HG03520 (cell line): ENCODE measurements at regions not wholly inside any gene's neighbourhood (a gene's known extent, or its start where the extent isn't known, plus 50 kb on each side); places are given as distances from the start of the nearest gene placed in this dataset.
"Not testable (repeated sequence)": the region's sequence is repeated elsewhere in the genome, so short reads cannot be mapped to it uniquely, and the experiment has no call there.

Experiments used
- ATAC-seq: cut with Tn5 transposase; IDR thresholded peaks from one replicate; pipeline ENCODE4 v1.9.1; 2021; ENCODE audit warnings: mild to moderate bottlenecking, moderate library complexity; ENCODE audit not compliant: unreplicated experiment

DNA sequence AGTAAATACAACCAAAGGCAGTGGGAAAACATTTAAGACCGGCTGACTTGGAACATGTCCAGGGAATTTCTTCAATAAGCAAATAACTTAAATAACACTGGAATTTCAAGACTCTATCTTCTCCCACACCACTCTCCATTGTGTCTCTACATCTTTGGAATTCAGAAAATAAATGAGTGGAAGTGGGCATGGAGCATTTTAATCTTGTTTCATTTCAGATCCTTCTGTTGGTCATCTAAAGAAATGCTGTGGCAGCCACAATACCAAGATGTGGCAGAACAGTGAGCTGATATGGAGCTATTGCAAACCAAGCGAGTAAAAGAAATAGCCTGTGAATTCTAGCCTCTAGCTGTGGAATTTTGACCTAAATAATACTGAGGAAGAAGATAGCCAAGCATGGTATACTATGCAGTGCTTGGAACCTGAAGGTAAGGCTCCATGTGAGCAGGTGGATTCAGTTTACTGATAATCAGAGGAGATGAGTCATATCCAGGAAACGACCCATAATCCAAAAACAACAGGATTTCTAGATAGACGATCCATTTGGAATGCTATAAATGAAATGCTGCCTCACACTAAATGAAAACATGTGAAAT lies 157.1 kb upstream of the SCN7A start:
- ATAC-seq: no peak

DNA sequence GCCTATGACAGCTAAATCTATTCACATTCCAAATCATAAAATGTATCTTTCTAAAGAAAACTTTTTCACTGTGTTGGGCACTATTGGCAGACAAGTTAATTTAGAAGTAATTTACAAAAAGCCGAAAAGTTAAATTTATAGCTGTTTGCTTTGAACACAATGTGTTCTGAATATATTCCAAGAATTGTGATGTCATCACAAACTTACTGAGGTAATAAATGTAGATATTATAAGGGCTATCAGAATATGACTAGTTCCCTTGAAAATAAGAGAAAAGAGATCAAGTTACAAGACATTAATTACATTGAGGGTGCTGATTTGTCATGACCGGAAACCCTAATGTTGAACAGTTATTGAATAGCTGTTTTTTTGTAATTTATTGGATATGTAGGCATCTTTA lies 153.9 kb upstream of the SCN7A start:
- ATAC-seq: no peak

DNA sequence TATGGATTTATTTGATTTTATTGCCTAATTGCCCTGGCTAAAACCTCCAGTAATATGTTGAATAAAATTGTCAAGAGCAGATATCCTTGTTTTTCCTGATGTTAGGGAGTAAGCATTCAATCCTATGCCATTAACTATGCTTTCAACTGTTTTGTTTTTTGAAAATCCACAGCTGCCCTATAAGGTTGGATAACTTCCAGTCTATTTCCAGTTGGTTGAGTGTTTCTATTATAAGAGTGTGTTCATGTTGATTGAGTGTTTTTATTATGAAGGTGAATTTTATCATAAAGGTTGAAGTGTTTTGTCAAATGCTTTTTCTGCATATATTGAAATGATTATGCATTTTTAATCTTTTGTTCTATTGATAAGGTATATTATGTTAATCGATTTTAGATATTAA lies 149.9 kb upstream of the SCN7A start:
- no peak for ATAC-seq

DNA sequence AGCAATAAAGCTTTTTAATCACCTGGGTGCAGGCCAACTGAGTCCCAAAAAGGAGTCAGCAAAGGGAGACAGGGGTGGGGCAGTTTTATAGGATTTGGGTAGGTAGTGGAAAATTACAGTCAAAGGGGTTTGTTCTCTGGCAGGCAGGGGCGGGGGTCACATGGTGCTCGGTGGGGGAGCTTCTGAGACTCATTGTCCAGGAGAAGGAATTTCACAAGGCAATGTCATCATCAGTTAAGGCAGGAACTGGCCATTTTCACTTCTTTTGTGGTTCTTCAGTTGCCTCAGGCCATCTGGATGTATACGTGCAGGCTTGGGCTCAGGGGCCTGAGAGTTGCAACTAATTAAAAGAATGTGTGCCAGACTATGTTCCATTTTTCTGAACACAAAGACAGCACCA lies 147.5 kb upstream of the SCN7A start:
- ATAC-seq: not testable (repeated sequence)

DNA sequence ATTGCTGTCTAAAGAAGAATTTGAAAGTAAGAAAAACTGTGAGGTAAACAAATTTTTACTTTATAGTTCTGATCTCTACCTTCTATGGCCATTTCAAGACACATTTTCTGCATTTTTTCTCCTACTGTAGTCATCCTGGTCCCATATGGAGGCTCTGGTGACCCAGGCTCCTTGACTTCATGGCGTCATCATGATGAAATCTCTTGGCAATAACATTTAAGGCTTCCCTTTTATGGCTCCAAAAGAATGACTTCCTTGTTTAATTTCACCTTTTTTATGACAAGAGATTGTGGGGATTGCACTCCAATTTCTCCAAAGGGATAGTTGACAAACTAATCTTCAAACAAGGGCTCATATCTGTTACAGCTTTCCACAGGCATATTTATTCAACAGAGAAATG lies 143.0 kb upstream of the SCN7A start:
- no peak for ATAC-seq

DNA sequence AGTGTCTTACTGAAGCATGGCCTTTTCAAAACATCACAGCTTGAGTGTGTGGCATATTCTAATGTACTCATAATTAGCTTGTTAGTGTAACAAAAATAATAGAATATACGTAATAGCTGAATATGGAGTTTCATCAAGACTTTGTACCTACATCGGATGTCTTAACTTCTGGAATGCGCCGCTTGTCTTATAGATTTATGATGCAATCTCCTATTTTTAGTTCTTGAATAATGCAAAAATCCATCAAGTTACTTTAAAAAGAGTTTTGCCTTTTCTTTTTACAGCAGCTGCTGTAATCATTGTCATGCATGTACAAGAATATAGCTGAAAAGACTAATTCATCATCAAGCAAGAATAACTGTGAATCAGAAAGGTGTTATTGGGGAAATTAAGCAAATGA lies 140.7 kb upstream of the SCN7A start:
- no peak for ATAC-seq

DNA sequence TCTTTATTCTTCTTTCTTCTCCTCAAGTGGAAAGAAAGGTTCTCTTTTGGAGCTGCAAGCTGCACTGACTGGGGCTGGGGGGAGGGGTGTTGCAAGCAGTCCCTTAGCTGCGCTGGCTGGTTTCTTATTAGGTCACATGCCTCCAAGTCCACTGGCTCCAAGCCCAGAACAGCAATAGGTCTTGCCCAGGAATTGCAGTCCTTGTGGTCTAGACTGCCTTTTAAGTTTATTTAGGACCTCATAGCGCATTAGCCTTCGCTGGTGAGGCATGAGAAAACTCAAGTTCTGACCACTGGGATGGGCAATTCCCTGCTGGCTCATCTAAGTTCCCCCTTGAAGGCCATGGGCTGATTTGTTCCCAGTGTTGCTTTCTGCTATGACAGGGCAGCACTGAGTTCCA lies 138.6 kb upstream of the SCN7A start:
- ATAC-seq: no peak

DNA sequence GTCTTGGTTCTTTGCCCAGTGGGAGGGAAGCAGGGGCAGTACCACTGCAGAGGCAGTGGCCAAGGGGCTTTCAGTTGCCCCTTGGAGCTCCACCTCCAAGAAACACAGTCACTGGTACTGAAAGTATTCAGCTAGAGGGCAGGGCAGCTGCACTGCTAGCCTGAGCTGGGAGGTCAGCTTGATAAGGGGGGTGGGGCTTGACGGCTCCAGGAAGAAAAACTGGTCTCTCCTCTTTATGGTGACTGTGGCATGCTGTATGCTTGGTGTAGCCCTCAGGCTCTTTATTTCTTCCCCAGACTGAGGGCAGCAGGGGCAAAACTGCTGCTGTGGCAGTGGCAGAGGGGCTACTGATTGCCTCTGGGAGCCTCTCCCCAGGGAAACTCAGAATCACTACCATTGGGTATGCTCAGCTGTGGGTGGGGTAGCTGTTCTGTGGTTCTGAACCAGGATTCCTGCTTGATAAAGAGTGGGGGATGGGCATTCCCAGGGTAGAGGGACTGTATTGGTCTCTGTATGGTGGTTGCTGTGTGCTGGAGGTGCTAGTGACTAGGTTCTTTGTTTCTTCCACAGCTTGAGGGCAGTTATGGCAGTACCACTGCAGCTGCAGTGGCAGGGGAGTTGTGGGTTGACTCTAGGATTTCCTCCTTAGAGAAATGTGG lies 134.6 kb upstream of the SCN7A start:
- no peak for ATAC-seq

DNA sequence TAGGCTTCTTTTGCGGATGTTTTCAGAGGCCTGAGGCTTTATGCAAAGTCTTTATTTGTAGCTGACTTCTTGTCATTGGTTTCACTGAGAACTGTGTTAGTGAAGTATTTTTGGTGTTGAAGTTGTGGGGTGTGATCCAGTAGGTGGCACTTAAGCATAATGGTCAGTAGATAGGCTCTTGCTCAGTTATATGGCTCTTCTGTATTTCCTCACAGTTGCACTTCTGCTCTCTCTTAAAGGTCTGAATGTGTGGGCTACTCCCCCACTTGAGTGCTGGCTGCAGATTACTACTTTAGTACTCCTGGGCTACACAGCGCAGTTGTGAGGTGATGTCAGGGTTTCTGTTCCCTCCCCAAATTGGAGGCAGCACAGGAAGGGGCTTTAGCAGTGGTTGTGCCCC lies 133.8 kb upstream of the SCN7A start:
- peak; percentile 67 for ATAC-seq

DNA sequence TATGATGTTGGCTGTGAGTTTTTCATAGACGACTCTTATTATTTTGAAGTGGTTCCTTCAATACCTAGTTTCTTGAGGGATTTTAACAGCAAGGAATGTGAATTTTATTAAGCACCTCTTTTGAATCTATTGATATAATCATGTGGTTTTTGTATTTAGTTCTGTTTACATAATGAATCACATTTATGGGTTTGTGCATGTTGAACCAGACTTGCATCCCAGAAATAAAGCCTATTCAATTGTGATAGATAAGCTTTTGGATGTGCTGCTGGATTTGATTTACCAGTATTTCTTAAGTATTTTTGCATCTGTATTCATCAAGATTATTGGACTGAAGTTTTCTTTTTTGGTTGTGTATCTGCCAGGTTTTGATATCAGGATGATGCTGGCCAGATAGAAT lies 131.6 kb upstream of the SCN7A start:
- ATAC-seq: no peak

DNA sequence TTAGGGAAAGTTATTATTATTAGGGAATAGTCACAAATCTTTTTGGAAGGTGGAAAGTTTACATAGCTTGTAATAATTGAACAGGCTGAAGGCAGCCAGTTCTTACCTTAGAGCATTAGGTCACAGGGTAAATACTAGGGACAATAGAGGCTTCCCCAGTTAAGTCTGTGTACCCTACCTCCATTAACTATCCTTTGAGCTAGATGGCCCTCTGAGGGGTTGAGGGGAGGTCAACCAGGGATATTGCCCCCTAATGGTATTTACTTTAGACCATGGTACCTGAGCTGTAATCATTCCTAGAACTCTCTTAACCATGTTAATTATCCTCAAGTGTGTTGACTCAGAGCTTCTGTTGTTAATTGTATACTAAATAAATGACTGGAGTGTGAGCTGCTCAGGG lies 120.5 kb upstream of the SCN7A start:
- no peak for ATAC-seq

DNA sequence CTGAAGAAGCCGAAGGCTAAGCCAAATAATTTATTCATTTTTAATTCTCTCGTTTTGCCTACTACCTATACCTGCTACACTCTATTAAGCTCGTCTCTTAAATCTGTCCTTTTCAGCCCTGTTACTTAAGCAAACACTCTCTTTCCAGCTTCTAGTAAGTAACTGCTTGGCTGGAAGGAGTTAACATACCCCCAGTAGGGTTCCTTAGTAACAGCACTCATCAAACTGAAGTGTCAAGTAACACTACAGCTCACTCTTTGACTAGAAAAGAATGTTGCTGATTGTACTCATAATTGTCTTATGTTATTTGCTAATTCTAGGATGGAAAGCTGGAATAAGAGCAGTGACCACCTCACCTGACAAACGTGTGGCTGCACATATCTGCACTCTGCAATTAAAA lies 120.0 kb upstream of the SCN7A start:
- ATAC-seq: no peak

DNA sequence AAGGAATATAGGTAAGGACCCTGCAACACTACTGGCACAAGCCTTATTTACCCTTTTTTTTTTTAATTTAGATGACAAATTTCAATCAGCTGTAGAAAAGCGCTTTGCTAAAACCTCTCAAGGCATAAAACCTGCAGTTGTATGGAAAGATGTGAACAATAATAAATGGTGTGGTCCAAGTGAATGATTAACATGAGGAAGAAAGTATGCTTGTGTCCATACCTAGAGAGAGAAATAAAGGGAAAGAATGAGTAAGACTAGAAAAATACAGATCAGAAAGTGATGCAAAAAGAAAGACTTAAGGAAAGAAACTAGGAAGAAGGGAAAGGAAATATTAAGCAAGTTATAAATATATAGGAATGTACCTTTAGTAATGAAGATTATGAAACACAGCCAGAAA lies 119.2 kb upstream of the SCN7A start:
- ATAC-seq: no peak

DNA sequence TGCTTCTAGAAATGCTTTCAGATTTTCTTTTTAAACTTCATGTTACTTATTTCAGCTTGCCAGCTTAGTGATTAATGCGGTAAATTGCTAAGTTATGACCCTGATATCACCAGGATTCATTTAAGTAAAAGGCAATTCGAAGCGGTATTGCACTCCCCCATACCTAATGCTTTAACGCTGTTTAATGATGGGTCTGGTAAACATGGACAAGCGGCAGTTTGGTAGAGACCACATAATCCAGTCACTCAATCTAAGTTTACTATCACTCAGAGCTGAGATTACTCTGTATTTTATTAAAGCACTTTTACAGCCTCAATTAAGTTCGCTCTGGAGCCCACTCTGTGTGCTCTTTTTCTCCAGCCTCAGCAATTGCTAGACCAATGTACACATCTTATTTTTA lies 118.2 kb upstream of the SCN7A start:
- no peak for ATAC-seq

DNA sequence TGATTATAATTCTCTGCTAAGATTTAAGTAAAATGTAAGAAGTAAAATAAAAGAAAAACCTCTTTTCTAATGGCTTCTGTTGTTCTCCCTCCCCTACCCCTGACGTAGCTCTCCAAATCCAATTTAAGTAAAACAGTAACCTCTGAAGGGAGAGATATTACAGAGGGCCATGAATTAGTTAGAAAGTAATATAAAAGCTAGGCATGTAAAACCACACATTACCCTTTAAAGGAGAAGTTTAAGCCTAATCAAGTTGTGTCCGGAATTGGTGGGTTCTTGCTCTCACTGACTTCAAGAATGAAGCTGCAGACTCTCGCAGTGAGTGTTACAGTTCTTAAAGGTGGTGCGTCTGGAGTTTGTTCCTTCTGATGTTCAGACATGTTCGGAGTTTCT lies 116.9 kb upstream of the SCN7A start:
- ATAC-seq: no peak

DNA sequence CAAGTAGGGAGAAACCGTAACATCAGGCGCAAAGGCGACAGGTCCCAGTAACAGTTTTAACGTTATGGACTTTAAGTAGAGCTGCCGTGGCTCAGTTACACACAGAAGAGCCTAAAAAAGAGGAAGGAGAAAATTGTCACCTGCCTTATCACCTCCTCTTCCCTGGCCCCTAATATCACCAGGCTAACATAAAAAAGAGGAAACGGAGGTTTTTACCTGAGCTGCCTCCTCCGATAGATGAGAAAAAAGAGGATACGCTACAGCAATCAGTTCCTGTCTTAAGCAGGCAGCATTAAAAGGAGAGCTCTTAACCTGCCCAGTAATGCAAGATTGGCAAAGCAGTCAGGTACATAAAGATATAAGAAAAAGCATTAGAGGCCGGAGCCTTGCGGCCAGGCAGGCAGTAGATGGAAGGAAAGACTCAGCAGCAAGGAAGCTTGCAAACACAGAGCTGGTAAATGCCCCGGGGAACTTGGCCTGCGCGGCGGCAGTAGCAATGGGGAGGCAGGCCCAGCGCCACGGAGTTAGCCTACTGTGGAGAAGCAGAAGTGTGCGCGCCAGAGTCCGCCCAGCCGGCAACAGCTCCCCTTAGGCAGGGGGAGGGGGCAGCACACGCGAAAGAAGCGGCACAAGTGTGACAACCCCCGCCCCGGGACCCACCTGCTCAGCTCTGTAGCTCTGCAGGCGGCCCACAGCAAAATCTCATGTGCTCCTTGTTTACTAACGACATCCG lies 116.3 kb upstream of the SCN7A start:
- ATAC-seq: no peak

DNA sequence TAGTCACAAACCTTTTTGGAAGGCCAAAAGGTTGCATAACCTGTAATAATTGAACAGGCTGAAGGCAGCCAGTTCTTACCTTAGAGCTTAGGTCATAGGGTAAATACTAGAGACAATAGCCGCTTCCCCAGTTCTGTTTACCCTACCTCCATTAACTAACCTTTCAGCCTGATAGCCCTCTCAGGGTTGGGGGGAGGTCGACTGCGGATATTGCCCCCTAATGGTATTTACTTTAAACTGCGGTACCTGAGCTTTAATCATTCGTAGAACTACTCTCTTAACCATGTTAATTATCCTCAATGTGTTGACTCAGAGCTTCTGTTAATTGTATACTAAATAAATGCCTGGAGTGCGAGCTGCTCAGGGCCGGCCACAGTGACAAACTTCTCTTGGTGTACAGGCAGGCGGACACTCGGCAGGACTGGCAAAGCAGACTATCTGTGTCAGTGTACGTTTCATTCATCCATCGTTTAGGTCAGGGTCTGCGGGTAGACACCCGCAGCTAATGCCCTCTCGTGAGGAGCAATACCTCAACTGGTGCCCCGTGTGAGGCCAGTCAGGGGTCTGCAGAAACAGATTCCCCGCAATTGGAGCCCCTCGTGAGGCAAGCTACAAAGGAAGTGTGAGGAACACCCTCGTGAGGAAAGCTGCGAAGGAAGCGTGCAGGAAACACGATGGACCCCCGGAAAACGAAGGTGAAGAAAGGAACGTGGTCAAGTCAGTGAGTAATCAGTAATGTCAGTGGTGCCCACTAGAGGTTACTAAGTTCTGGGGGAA lies 115.3 kb upstream of the SCN7A start:
- ATAC-seq: no peak

DNA sequence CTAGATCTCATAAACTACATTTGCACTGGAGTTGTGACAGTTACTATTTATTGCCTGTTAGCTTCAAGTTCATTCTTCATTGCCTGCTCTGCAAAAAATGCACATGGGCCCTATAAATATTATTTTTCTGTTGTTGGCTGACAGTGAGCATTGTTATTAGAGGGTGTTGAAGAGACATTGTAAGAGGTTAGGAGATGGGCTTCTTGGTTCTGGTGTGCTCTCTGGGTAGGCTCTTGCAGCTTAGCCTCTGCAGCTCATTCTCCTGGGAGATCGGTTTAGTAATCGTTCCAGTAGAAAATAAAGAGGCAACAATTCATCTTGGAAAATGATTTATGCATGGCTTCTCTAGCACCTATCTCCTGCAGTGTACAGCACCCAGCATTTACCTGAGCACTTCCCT lies 113.8 kb upstream of the SCN7A start:
- ATAC-seq: no peak

DNA sequence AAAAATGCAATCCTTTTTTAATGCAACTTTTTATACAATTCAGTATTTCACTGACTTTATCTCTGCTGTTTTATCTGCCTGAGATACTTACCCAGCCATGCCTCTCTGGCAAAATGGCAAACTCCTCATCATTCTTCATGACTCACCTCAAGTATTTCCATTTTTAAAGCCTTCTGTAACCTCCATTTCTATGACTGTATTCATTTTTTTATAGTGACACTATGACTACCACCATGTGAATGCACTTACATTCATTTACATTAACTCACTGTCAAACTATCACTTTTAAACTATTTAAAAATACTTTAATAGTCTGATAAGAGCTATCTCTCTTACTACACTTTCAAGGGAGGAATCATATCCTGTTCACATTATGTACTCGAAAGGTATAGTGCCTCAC lies 99.4 kb upstream of the SCN7A start:
- ATAC-seq: no peak

DNA sequence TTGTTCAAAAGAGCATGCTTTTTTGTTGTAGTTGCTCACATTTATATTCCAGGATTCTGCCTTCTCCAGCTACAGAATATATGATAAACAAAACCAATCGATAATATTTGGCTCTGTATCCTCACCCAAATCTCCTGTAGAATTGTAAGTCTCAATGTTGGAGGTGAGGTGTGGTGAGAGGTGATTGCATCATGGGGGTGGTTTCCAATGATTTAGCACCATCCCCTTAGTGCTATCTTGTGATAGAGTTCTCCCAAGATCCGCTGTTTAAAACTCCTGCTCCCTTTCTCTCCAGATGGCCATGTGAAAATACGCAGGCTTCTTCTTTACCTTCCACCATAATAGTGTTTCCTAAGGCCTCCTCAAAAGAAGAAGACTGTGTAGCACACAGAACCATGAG lies 98.7 kb upstream of the SCN7A start:
- no peak for ATAC-seq

DNA sequence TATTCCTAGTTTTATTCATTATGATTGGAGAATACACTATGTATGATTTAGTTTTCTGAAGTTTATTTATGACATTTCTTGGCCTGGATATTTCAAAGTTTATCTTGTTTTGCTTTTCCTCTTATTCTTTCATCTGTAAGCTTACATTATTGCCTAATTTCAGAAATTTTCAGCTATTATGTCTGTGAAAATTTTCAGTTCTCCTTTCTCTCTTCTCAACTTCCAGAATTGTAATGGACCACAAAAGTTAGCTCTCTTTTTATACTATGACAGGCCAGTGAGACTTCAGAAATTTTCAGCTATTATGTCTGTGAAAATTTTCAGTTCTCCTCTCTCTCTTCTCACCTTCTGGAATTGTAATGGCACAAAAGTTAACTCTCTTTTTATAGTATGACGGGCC lies 97.2 kb upstream of the SCN7A start:
- no peak for ATAC-seq

DNA sequence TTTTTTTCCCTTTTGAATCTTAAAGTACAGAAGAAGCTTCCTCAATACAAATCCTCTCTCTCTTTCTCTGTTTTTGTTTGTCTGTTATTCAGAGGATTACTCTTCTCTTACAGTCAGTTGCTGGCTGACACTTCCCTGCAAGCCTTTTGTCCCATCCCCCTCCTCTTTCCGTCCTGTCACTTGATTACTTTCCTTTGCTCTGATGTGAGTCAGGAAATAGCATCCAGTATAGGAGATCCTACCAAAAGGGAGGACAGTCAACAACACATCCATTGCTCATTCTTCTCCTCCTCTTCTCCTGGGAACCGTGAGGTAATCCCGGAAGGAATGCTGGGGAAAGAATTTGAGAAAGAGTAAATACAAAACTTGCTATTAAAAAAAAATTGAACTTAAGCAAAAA lies 79.3 kb upstream of the SCN7A start:
- no peak for ATAC-seq
